ENCODE measurements at regions not wholly inside any gene's neighbourhood (a gene's known extent, or its start where the extent isn't known, plus 50 kb on each side); places are given as distances from the start of the nearest gene placed in this dataset.

GRCh38 chr3:29070959-29071634 is 209.8 kb upstream of the RBMS3 start:
- ChIA-PET SMC1A (ENCODE audit: uncharacterized antibody, unreplicated experiment) (no interaction called here), POLR2A (no interaction called here), RAD21 (ENCODE audit: unreplicated experiment) (no interaction called here), CTCF (no interaction called here)
- DNase-seq (ENCODE audit: low read depth, low spot score): no peak
- H3K4me2 ChIP-seq (ENCODE audit: control insufficient read depth, insufficient read depth): no peak overlapping the region
- H3K9ac ChIP-seq (ENCODE audit: control insufficient read depth, insufficient read depth, low read length): no peak overlapping the region
- H3K4me3 ChIP-seq: no peak overlapping the region
- no peaks in the 10 kb centered on the region for H3K27me3 ChIP-seq (replicated peaks in 1 of 2; ENCODE audit: control insufficient read depth in 2 of 2, insufficient read depth in 2 of 2, low read length in 1 of 2)
- no peaks in the 10 kb centered on the region for H3K36me3 ChIP-seq (ENCODE audit: control insufficient read depth in 2 of 2, insufficient read depth in 2 of 2, low read length in 1 of 2)
- FAIRE-seq: no peak
- no peaks in the 10 kb centered on the region for H4K20me1 ChIP-seq (ENCODE audit: control insufficient read depth, insufficient read depth)
- H2AFZ ChIP-seq (ENCODE audit: control insufficient read depth, low read depth, low read length): no peak overlapping the region
- intact Hi-C loops (cut with micrococcal nuclease; ENCODE audit: unreplicated experiment): no loop called here
- H3K4me1 ChIP-seq (ENCODE audit: control insufficient read depth, insufficient read depth, low read length): no peaks in the 10 kb centered on the region
- no peaks in the 10 kb centered on the region for H3K9me3 ChIP-seq (replicated peaks; ENCODE audit: control insufficient read depth, insufficient read depth, low read length)
- H3K79me2 ChIP-seq (ENCODE audit: control insufficient read depth, insufficient read depth, low read length): no peaks in the 10 kb centered on the region
- TF ChIP-seq EP300 (IDR thresholded peaks at IDR 0.05; ENCODE audit: borderline replicate concordance in 1 of 2, control insufficient read depth in 1 of 2, low read depth in 2 of 2, low read length in 2 of 2) (no peak), USF2 (IDR thresholded peaks at IDR 0.05; ENCODE audit: borderline replicate concordance, low read depth, low read length) (no peak), ZSCAN29 (IDR thresholded peaks at IDR 0.05) (no peak), ZNF207 (IDR thresholded peaks at IDR 0.05; ENCODE audit: borderline replicate concordance) (no peak), NFYA (IDR thresholded peaks at IDR 0.05; ENCODE audit: borderline replicate concordance, low read depth, low read length) (no peak), SMAD5 (IDR thresholded peaks at IDR 0.05; ENCODE audit: low read depth) (no peak), MEF2B (IDR thresholded peaks at IDR 0.05; ENCODE audit: partially characterized antibody, poor library complexity, severe bottlenecking) (no peak), KLF5 (IDR thresholded peaks at IDR 0.05; ENCODE audit: partially characterized antibody) (no peak)
- in situ Hi-C loops (cut with MboI): no loop called here
- no peak for ATAC-seq
- 2% methylated on average over 3 of the region's 3 CpGs for WGBS (ENCODE audit: insufficient coverage, insufficient replicate concordance, low lambda C conversion rate, missing lambda C conversion rate)
- no TSS peak for BruUV-seq (replicated peaks)
- H3K27ac ChIP-seq (ENCODE audit: control insufficient read depth, insufficient read depth): no peak overlapping the region

All from GM12878 (cell line).